ENCODE measurements at regions not wholly inside any gene's neighbourhood (a gene's known extent, or its start where the extent isn't known, plus 50 kb on each side); places are given as distances from the start of the nearest gene placed in this dataset.

- Histone ChIP-seq H2AFZ (ENCODE audit: low read length) (no peak overlapping the region), H3K36me3 (ENCODE audit: control insufficient read depth, insufficient read depth, low read length) (no peaks in the 10 kb centered on the region), H3K9ac (ENCODE audit: insufficient read depth, low read length) (no peak overlapping the region), H3K79me2 (ENCODE audit: control insufficient read depth, insufficient read depth, low read length) (no peaks in the 10 kb centered on the region), H3K27ac (ENCODE audit: insufficient read depth, low read length) (no peak overlapping the region), H3K27me3 (ENCODE audit: control insufficient read depth, insufficient read depth, low read length) (no peaks in the 10 kb centered on the region), H3K4me3 (replicated peaks in 1 of 4; ENCODE audit: control extremely low read depth in 1 of 4, insufficient read depth in 1 of 4, low read depth in 3 of 4, low read length in 4 of 4) (no peak overlapping the region), H3K4me1 (ENCODE audit: control insufficient read depth, extremely low read depth, insufficient read depth, low read length) (no peaks in the 10 kb centered on the region), H3K4me2 (ENCODE audit: extremely low read depth, insufficient read depth, low read length) (no peak overlapping the region), H3K9me3 (ENCODE audit: control insufficient read depth, insufficient read depth, low read depth, low read length) (no peaks in the 10 kb centered on the region), H4K20me1 (ENCODE audit: control insufficient read depth, extremely low read depth, insufficient read depth, low read length) (no peaks in the 10 kb centered on the region)
- TF ChIP-seq EZH2 (IDR thresholded peaks at IDR 0.05; ENCODE audit: low read length, missing control alignments), result no peak
- TF ChIP-seq, protein P1, sequence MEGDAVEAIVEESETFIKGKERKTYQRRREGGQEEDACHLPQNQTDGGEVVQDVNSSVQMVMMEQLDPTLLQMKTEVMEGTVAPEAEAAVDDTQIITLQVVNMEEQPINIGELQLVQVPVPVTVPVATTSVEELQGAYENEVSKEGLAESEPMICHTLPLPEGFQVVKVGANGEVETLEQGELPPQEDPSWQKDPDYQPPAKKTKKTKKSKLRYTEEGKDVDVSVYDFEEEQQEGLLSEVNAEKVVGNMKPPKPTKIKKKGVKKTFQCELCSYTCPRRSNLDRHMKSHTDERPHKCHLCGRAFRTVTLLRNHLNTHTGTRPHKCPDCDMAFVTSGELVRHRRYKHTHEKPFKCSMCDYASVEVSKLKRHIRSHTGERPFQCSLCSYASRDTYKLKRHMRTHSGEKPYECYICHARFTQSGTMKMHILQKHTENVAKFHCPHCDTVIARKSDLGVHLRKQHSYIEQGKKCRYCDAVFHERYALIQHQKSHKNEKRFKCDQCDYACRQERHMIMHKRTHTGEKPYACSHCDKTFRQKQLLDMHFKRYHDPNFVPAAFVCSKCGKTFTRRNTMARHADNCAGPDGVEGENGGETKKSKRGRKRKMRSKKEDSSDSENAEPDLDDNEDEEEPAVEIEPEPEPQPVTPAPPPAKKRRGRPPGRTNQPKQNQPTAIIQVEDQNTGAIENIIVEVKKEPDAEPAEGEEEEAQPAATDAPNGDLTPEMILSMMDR (conservative IDR thresholded peaks at IDR 0.05 in 1 of 2, IDR thresholded peaks at IDR 0.05 in 1 of 2; ENCODE audit: low read depth in 1 of 2, low read length in 2 of 2), result no peak
- DNase-seq (ENCODE audit: low read depth in 2 of 2), result no peak
Measured at GRCh38 chr4:116401293-116401692, 684.1 kb downstream of the TRAM1L1 start.

DNA sequence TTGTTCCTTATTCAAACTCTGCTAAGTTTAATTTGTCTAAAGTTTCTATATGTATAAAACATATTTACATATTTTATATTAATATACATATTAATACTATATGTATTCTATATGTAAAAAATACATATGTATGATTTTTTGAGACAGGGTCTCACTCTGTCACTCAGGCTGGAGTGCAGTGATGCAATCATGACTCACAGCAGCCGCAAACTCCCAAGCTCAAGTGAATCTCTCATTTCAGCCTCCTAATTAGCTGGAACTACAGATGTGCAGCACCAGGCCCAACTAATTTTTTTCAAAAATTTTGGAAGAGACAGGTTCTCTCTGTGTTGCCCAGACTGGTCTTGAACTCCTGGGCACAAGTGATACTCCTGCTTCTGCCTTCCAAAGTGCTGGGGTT, 684.9 kb downstream of the TRAM1L1 start:
- Histone ChIP-seq H3K36me3 (ENCODE audit: control insufficient read depth, insufficient read depth, low read length) (no peaks in the 10 kb centered on the region), H3K9ac (ENCODE audit: insufficient read depth, low read length) (no peak overlapping the region), H4K20me1 (ENCODE audit: control insufficient read depth, extremely low read depth, insufficient read depth, low read length) (no peaks in the 10 kb centered on the region), H3K27ac (ENCODE audit: insufficient read depth, low read length) (no peak overlapping the region), H3K79me2 (ENCODE audit: control insufficient read depth, insufficient read depth, low read length) (no peaks in the 10 kb centered on the region), H3K4me1 (ENCODE audit: control insufficient read depth, extremely low read depth, insufficient read depth, low read length) (no peaks in the 10 kb centered on the region), H3K9me3 (ENCODE audit: control insufficient read depth, insufficient read depth, low read depth, low read length) (no peaks in the 10 kb centered on the region), H3K4me2 (ENCODE audit: extremely low read depth, insufficient read depth, low read length) (no peak overlapping the region), H3K4me3 (replicated peaks in 1 of 4; ENCODE audit: control extremely low read depth in 1 of 4, insufficient read depth in 1 of 4, low read depth in 3 of 4, low read length in 4 of 4) (no peak overlapping the region), H3K27me3 (ENCODE audit: control insufficient read depth, insufficient read depth, low read length) (no peaks in the 10 kb centered on the region), H2AFZ (ENCODE audit: low read length) (no peak overlapping the region)
- peak; percentile 34 to 39 for DNase-seq (ENCODE audit: low read depth in 2 of 2)
- TF ChIP-seq, protein P1 (conservative IDR thresholded peaks at IDR 0.05 in 1 of 2, IDR thresholded peaks at IDR 0.05 in 1 of 2; ENCODE audit: low read depth in 1 of 2, low read length in 2 of 2), result no peak
- no peak for TF ChIP-seq EZH2 (IDR thresholded peaks at IDR 0.05; ENCODE audit: low read length, missing control alignments)

DNA sequence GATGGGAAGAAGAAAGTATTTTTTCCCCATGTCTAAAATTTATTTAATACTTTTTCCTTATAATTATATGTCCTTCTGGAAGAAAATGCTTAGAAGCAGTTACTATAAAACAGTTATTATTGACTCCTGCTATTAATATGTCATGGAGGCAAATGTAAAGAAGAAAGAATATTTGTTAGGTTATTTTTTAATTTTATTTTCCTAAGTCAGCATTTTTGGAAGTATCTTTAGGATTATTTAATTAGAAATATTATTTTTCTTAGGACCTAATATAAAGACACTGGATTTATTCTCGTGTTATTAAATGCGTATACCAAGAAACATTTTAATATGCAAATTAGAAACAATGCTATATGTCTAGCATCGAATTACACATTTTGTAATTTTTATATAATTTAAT, 687.7 kb downstream of the TRAM1L1 start:
- Histone ChIP-seq H3K27me3 (ENCODE audit: control insufficient read depth, insufficient read depth, low read length) (no peaks in the 10 kb centered on the region), H3K4me1 (ENCODE audit: control insufficient read depth, extremely low read depth, insufficient read depth, low read length) (no peaks in the 10 kb centered on the region), H2AFZ (ENCODE audit: low read length) (no peak overlapping the region), H3K4me2 (ENCODE audit: extremely low read depth, insufficient read depth, low read length) (no peak overlapping the region), H3K79me2 (ENCODE audit: control insufficient read depth, insufficient read depth, low read length) (no peaks in the 10 kb centered on the region), H3K9me3 (ENCODE audit: control insufficient read depth, insufficient read depth, low read depth, low read length) (no peaks in the 10 kb centered on the region), H3K9ac (ENCODE audit: insufficient read depth, low read length) (no peak overlapping the region), H4K20me1 (ENCODE audit: control insufficient read depth, extremely low read depth, insufficient read depth, low read length) (no peaks in the 10 kb centered on the region), H3K4me3 (replicated peaks in 1 of 4; ENCODE audit: control extremely low read depth in 1 of 4, insufficient read depth in 1 of 4, low read depth in 3 of 4, low read length in 4 of 4) (no peak overlapping the region), H3K36me3 (ENCODE audit: control insufficient read depth, insufficient read depth, low read length) (no peaks in the 10 kb centered on the region), H3K27ac (ENCODE audit: insufficient read depth, low read length) (no peak overlapping the region)
- TF ChIP-seq, protein P1 (conservative IDR thresholded peaks at IDR 0.05 in 1 of 2, IDR thresholded peaks at IDR 0.05 in 1 of 2; ENCODE audit: low read depth in 1 of 2, low read length in 2 of 2), result no peak
- TF ChIP-seq EZH2 (IDR thresholded peaks at IDR 0.05; ENCODE audit: low read length, missing control alignments), result no peak
- DNase-seq (ENCODE audit: low read depth in 2 of 2), result no peak
